ENCODE measurements at regions not wholly inside any gene's neighbourhood (a gene's known extent, or its start where the extent isn't known, plus 50 kb on each side); places are given as distances from the start of the nearest gene placed in this dataset.

DNA sequence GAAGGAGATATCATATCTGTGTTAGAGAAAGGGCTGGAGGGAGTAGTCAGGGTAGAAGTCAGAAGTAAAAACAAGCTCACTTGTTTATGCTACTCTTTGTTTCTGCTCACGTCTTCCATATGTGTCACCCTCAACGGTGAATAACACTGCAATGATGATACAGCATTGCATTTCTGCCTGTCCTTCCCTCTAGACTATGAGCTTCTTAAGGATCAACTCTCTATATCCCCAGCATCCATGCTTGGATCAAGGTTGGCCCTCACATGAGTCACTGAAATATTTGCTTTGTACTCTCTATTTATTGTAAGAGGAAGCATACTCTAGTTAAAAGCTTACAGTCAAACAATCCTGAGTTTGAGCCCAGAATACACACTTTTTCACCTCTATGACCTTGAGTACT lies 406.0 kb downstream of the RFC3 start:
- ATAC-seq (no peak), DNase-seq (ENCODE audit: low read depth, low spot score) (no peak)
- no peaks in the 10 kb centered on the region for H3K27me3 ChIP-seq (ENCODE audit: insufficient read depth, low read length)
- H3K9me3 ChIP-seq (ENCODE audit: control insufficient read depth in 1 of 2, insufficient read depth in 1 of 2, low read depth in 1 of 2, low read length in 2 of 2), result no peaks in the 10 kb centered on the region
- ChIA-PET CTCF (no interaction called here), RAD21 (ENCODE audit: low non-redundant PET in 1 of 2, low total read pairs in 2 of 2, uncharacterized antibody in 2 of 2, unreplicated experiment in 2 of 2) (no interaction called here), POLR2A (no interaction called here)
- H3K9ac ChIP-seq (ENCODE audit: low read length), result no peak overlapping the region
- TF ChIP-seq MAX (IDR thresholded peaks at IDR 0.05), result no peak
- no peak for TF ChIP-seq POLR2A (IDR thresholded peaks at IDR 0.05; ENCODE audit: borderline replicate concordance, extremely low read depth, insufficient read depth, insufficient read length)
- TF ChIP-seq ELF1 (IDR thresholded peaks at IDR 0.05; ENCODE audit: borderline replicate concordance, low read depth), result no peak
- TF ChIP-seq EZH2 (IDR thresholded peaks at IDR 0.05), result no peak
- no peak for TF ChIP-seq CEBPB (IDR thresholded peaks at IDR 0.05; ENCODE audit: low read depth)
- no peak for TF ChIP-seq ZNF274 (IDR thresholded peaks at IDR 0.05; ENCODE audit: low read depth, low read length)
- TF ChIP-seq JUND (IDR thresholded peaks at IDR 0.05), result no peak
- TF ChIP-seq, protein P1, sequence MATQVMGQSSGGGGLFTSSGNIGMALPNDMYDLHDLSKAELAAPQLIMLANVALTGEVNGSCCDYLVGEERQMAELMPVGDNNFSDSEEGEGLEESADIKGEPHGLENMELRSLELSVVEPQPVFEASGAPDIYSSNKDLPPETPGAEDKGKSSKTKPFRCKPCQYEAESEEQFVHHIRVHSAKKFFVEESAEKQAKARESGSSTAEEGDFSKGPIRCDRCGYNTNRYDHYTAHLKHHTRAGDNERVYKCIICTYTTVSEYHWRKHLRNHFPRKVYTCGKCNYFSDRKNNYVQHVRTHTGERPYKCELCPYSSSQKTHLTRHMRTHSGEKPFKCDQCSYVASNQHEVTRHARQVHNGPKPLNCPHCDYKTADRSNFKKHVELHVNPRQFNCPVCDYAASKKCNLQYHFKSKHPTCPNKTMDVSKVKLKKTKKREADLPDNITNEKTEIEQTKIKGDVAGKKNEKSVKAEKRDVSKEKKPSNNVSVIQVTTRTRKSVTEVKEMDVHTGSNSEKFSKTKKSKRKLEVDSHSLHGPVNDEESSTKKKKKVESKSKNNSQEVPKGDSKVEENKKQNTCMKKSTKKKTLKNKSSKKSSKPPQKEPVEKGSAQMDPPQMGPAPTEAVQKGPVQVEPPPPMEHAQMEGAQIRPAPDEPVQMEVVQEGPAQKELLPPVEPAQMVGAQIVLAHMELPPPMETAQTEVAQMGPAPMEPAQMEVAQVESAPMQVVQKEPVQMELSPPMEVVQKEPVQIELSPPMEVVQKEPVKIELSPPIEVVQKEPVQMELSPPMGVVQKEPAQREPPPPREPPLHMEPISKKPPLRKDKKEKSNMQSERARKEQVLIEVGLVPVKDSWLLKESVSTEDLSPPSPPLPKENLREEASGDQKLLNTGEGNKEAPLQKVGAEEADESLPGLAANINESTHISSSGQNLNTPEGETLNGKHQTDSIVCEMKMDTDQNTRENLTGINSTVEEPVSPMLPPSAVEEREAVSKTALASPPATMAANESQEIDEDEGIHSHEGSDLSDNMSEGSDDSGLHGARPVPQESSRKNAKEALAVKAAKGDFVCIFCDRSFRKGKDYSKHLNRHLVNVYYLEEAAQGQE (IDR thresholded peaks at IDR 0.05; ENCODE audit: low read depth), result no peak
- no peak for TF ChIP-seq SRF (IDR thresholded peaks at IDR 0.05; ENCODE audit: low read depth)
- H3K79me2 ChIP-seq (ENCODE audit: insufficient read depth, low read length), result no peaks in the 10 kb centered on the region
- no TSS peak for BruUV-seq (replicated peaks)
- no peak overlapping the region for H3K4me3 ChIP-seq (replicated peaks in 1 of 2; ENCODE audit: low read depth in 1 of 2, low read length in 2 of 2)
- no peaks in the 10 kb centered on the region for H3K36me3 ChIP-seq (ENCODE audit: control insufficient read depth in 1 of 2, insufficient read depth in 2 of 2, low read length in 2 of 2)
- H3K9me2 ChIP-seq (ENCODE audit: insufficient read depth), result no peaks in the 10 kb centered on the region
- intact Hi-C loops (cut with micrococcal nuclease), result no loop called here
- H4K20me1 ChIP-seq (ENCODE audit: insufficient read depth), result no peaks in the 10 kb centered on the region
- H3K4me1 ChIP-seq (ENCODE audit: control insufficient read depth in 1 of 2, insufficient read depth in 2 of 2, low read length in 2 of 2), result no peaks in the 10 kb centered on the region
- no peak overlapping the region for H3K27ac ChIP-seq (ENCODE audit: low read depth, low read length)
- no peak overlapping the region for H3K4me2 ChIP-seq (ENCODE audit: low read length)
- no peak overlapping the region for H2AFZ ChIP-seq (ENCODE audit: low read depth, low read length, poor library complexity, severe bottlenecking)
